ENCODE measurements at regions not wholly inside any gene's neighbourhood (a gene's known extent, or its start where the extent isn't known, plus 50 kb on each side); places are given as distances from the start of the nearest gene placed in this dataset.
"Not testable (repeated sequence)": the region's sequence is repeated elsewhere in the genome, so short reads cannot be mapped to it uniquely, and the experiment has no call there.

- H3K79me2 ChIP-seq (ENCODE audit: control insufficient read depth, insufficient read depth, low read length), result no peaks in the 10 kb centered on the region
- no peak overlapping the region for H2BK5ac ChIP-seq (ENCODE audit: low read length)
- no peak overlapping the region for H3K23ac ChIP-seq (ENCODE audit: low read length)
- H2BK15ac ChIP-seq (replicated peaks; ENCODE audit: low read depth), result no peak overlapping the region
- H4K8ac ChIP-seq (ENCODE audit: low read depth, low read length), result no peak overlapping the region
- no peaks in the 10 kb centered on the region for H3K4me1 ChIP-seq (ENCODE audit: control insufficient read depth, low read depth, low read length)
- no peak overlapping the region for H3K18ac ChIP-seq (ENCODE audit: low read length)
- H4K5ac ChIP-seq (ENCODE audit: low read length), result no peak overlapping the region
- no peak overlapping the region for H2AK5ac ChIP-seq (ENCODE audit: low read length)
- no peaks in the 10 kb centered on the region for H3K36me3 ChIP-seq (ENCODE audit: control insufficient read depth, insufficient read depth, low read length)
- no peak overlapping the region for H3K4me3 ChIP-seq (ENCODE audit: low read length)
- peak; percentile 16 for DNase-seq
- H3K27ac ChIP-seq (ENCODE audit: low read depth, low read length), result no peak overlapping the region
- H3K4ac ChIP-seq (ENCODE audit: low read depth, low read length), result no peak overlapping the region
- WGBS (ENCODE audit: extremely low coverage, insufficient coverage, low lambda C conversion rate), result no CpG with 5 or more reads among the region's 2 CpGs
- no peaks in the 10 kb centered on the region for H3K27me3 ChIP-seq (ENCODE audit: insufficient read depth, low read length, poor library complexity)
- no peaks in the 10 kb centered on the region for H3K79me1 ChIP-seq (ENCODE audit: low read length)
- no peak overlapping the region for H2BK120ac ChIP-seq (ENCODE audit: low read depth, low read length)
- no peak overlapping the region for H3K56ac ChIP-seq (ENCODE audit: low read length)
- no peak overlapping the region for H3K4me2 ChIP-seq (ENCODE audit: low read length)
- H3K9ac ChIP-seq (ENCODE audit: low read length), result no peak overlapping the region
Observed at GRCh38 chr9:115553060-115553773, 435.3 kb upstream of the TNC start.

- no peaks in the 10 kb centered on the region for H3K36me3 ChIP-seq (ENCODE audit: control insufficient read depth, insufficient read depth, low read length)
- no peak overlapping the region for H3K9ac ChIP-seq (ENCODE audit: low read length)
- no CpG with 5 or more reads among the region's 1 CpG for WGBS (ENCODE audit: extremely low coverage, insufficient coverage, low lambda C conversion rate)
- H3K56ac ChIP-seq (ENCODE audit: low read length), result no peak overlapping the region
- H4K5ac ChIP-seq (ENCODE audit: low read length), result no peak overlapping the region
- no peak overlapping the region for H3K4me3 ChIP-seq (ENCODE audit: low read length)
- no peaks in the 10 kb centered on the region for H3K79me2 ChIP-seq (ENCODE audit: control insufficient read depth, insufficient read depth, low read length)
- H3K4me1 ChIP-seq (ENCODE audit: control insufficient read depth, low read depth, low read length), result no peaks in the 10 kb centered on the region
- H3K27me3 ChIP-seq (ENCODE audit: insufficient read depth, low read length, poor library complexity), result no peaks in the 10 kb centered on the region
- H4K8ac ChIP-seq (ENCODE audit: low read depth, low read length), result no peak overlapping the region
- no peak overlapping the region for H3K4ac ChIP-seq (ENCODE audit: low read depth, low read length)
- H3K27ac ChIP-seq (ENCODE audit: low read depth, low read length), result no peak overlapping the region
- H2BK5ac ChIP-seq (ENCODE audit: low read length), result no peak overlapping the region
- no peak overlapping the region for H3K4me2 ChIP-seq (ENCODE audit: low read length)
- no peak overlapping the region for H2BK15ac ChIP-seq (replicated peaks; ENCODE audit: low read depth)
- no peak overlapping the region for H2BK120ac ChIP-seq (ENCODE audit: low read depth, low read length)
- DNase-seq, result peak; percentile 10
- no peak overlapping the region for H2AK5ac ChIP-seq (ENCODE audit: low read length)
- no peaks in the 10 kb centered on the region for H3K79me1 ChIP-seq (ENCODE audit: low read length)
- H3K18ac ChIP-seq (ENCODE audit: low read length), result no peak overlapping the region
- no peak overlapping the region for H3K23ac ChIP-seq (ENCODE audit: low read length)
Observed at GRCh38 chr9:115556432-115556831, 438.5 kb upstream of the TNC start.

GRCh38 chr9:115575147-115575546 is 457.2 kb upstream of the TNC start:
- Histone ChIP-seq H2AK5ac (ENCODE audit: low read length) (no peak overlapping the region), H3K79me1 (ENCODE audit: low read length) (no peaks in the 10 kb centered on the region), H4K8ac (ENCODE audit: low read depth, low read length) (no peak overlapping the region), H3K23ac (ENCODE audit: low read length) (no peak overlapping the region), H3K27me3 (ENCODE audit: insufficient read depth, low read length, poor library complexity) (no peaks in the 10 kb centered on the region), H3K4ac (ENCODE audit: low read depth, low read length) (no peak overlapping the region), H3K79me2 (ENCODE audit: control insufficient read depth, insufficient read depth, low read length) (no peaks in the 10 kb centered on the region), H2BK5ac (ENCODE audit: low read length) (no peak overlapping the region), H3K4me2 (ENCODE audit: low read length) (no peak overlapping the region), H3K18ac (ENCODE audit: low read length) (no peak overlapping the region), H2BK15ac (replicated peaks; ENCODE audit: low read depth) (no peak overlapping the region), H2BK120ac (ENCODE audit: low read depth, low read length) (no peak overlapping the region), H3K4me3 (ENCODE audit: low read length) (no peak overlapping the region), H4K5ac (ENCODE audit: low read length) (no peak overlapping the region), H3K36me3 (ENCODE audit: control insufficient read depth, insufficient read depth, low read length) (no peaks in the 10 kb centered on the region), H3K4me1 (ENCODE audit: control insufficient read depth, low read depth, low read length) (no peaks in the 10 kb centered on the region), H3K9ac (ENCODE audit: low read length) (no peak overlapping the region), H3K27ac (ENCODE audit: low read depth, low read length) (no peak overlapping the region), H3K56ac (ENCODE audit: low read length) (no peak overlapping the region)
- no CpG with 5 or more reads among the region's 1 CpG for WGBS (ENCODE audit: extremely low coverage, insufficient coverage, low lambda C conversion rate)
- no peak for DNase-seq

GRCh38 chr9:115585458-115585857 is 467.5 kb upstream of the TNC start:
- not testable (repeated sequence) for H2BK5ac ChIP-seq (ENCODE audit: low read length); H2BK15ac ChIP-seq (replicated peaks; ENCODE audit: low read depth); H4K8ac ChIP-seq (ENCODE audit: low read depth, low read length); H3K4me1 ChIP-seq (ENCODE audit: control insufficient read depth, low read depth, low read length); H3K27ac ChIP-seq (ENCODE audit: low read depth, low read length); H3K18ac ChIP-seq (ENCODE audit: low read length); H3K4ac ChIP-seq (ENCODE audit: low read depth, low read length); H3K56ac ChIP-seq (ENCODE audit: low read length); H3K27me3 ChIP-seq (ENCODE audit: insufficient read depth, low read length, poor library complexity); H2AK5ac ChIP-seq (ENCODE audit: low read length); H3K23ac ChIP-seq (ENCODE audit: low read length); H3K9ac ChIP-seq (ENCODE audit: low read length); H3K36me3 ChIP-seq (ENCODE audit: control insufficient read depth, insufficient read depth, low read length); H3K4me3 ChIP-seq (ENCODE audit: low read length); DNase-seq; H4K5ac ChIP-seq (ENCODE audit: low read length); H3K4me2 ChIP-seq (ENCODE audit: low read length); H3K79me2 ChIP-seq (ENCODE audit: control insufficient read depth, insufficient read depth, low read length); H2BK120ac ChIP-seq (ENCODE audit: low read depth, low read length); H3K79me1 ChIP-seq (ENCODE audit: low read length)
- no CpG with 5 or more reads among the region's 5 CpGs for WGBS (ENCODE audit: extremely low coverage, insufficient coverage, low lambda C conversion rate)

- Histone ChIP-seq H4K5ac (ENCODE audit: low read length) (no peak overlapping the region), H2BK5ac (ENCODE audit: low read length) (no peak overlapping the region), H3K18ac (ENCODE audit: low read length) (no peak overlapping the region), H2AK5ac (ENCODE audit: low read length) (no peak overlapping the region), H2BK15ac (replicated peaks; ENCODE audit: low read depth) (no peak overlapping the region), H3K36me3 (ENCODE audit: control insufficient read depth, insufficient read depth, low read length) (no peaks in the 10 kb centered on the region), H2BK120ac (ENCODE audit: low read depth, low read length) (no peak overlapping the region), H3K9ac (ENCODE audit: low read length) (no peak overlapping the region), H3K23ac (ENCODE audit: low read length) (no peak overlapping the region), H4K8ac (ENCODE audit: low read depth, low read length) (no peak overlapping the region), H3K27ac (ENCODE audit: low read depth, low read length) (no peak overlapping the region), H3K4me3 (ENCODE audit: low read length) (no peak overlapping the region), H3K79me2 (ENCODE audit: control insufficient read depth, insufficient read depth, low read length) (no peaks in the 10 kb centered on the region), H3K4me2 (ENCODE audit: low read length) (no peak overlapping the region), H3K79me1 (ENCODE audit: low read length) (no peaks in the 10 kb centered on the region), H3K4me1 (ENCODE audit: control insufficient read depth, low read depth, low read length) (no peaks in the 10 kb centered on the region), H3K56ac (ENCODE audit: low read length) (no peak overlapping the region), H3K4ac (ENCODE audit: low read depth, low read length) (no peak overlapping the region), H3K27me3 (ENCODE audit: insufficient read depth, low read length, poor library complexity) (no peaks in the 10 kb centered on the region)
- WGBS (ENCODE audit: extremely low coverage, insufficient coverage, low lambda C conversion rate), result no CpG with 5 or more reads among the region's 2 CpGs
- DNase-seq, result no peak
Observed at GRCh38 chr9:115587310-115587709, 469.4 kb upstream of the TNC start.

GRCh38 chr9:115590011-115590410 is 472.1 kb upstream of the TNC start:
- no peaks in the 10 kb centered on the region for H3K36me3 ChIP-seq (ENCODE audit: control insufficient read depth, insufficient read depth, low read length)
- no peak overlapping the region for H3K27ac ChIP-seq (ENCODE audit: low read depth, low read length)
- H2BK5ac ChIP-seq (ENCODE audit: low read length), result no peak overlapping the region
- no peak overlapping the region for H4K5ac ChIP-seq (ENCODE audit: low read length)
- H4K8ac ChIP-seq (ENCODE audit: low read depth, low read length), result no peak overlapping the region
- H3K79me2 ChIP-seq (ENCODE audit: control insufficient read depth, insufficient read depth, low read length), result no peaks in the 10 kb centered on the region
- no peak overlapping the region for H3K56ac ChIP-seq (ENCODE audit: low read length)
- no peak overlapping the region for H3K18ac ChIP-seq (ENCODE audit: low read length)
- no peak for DNase-seq
- H3K4ac ChIP-seq (ENCODE audit: low read depth, low read length), result no peak overlapping the region
- no peaks in the 10 kb centered on the region for H3K27me3 ChIP-seq (ENCODE audit: insufficient read depth, low read length, poor library complexity)
- no peak overlapping the region for H2BK15ac ChIP-seq (replicated peaks; ENCODE audit: low read depth)
- H2BK120ac ChIP-seq (ENCODE audit: low read depth, low read length), result no peak overlapping the region
- no peak overlapping the region for H3K4me3 ChIP-seq (ENCODE audit: low read length)
- H3K79me1 ChIP-seq (ENCODE audit: low read length), result no peaks in the 10 kb centered on the region
- H3K4me2 ChIP-seq (ENCODE audit: low read length), result no peak overlapping the region
- H2AK5ac ChIP-seq (ENCODE audit: low read length), result no peak overlapping the region
- no peak overlapping the region for H3K9ac ChIP-seq (ENCODE audit: low read length)
- no peak overlapping the region for H3K23ac ChIP-seq (ENCODE audit: low read length)
- no peaks in the 10 kb centered on the region for H3K4me1 ChIP-seq (ENCODE audit: control insufficient read depth, low read depth, low read length)
